HPDE6-E6E7 (cell line): ENCODE measurements at regions not wholly inside any gene's neighbourhood (a gene's known extent, or its start where the extent isn't known, plus 50 kb on each side); places are given as distances from the start of the nearest gene placed in this dataset.
"Not testable (repeated sequence)": the region's sequence is repeated elsewhere in the genome, so short reads cannot be mapped to it uniquely, and the experiment has no call there.

ENCODE experiments used
- DNase-seq: peaks from one replicate; pipeline ENCODE4 v3.0.0; 2011; ENCODE audit warnings: missing footprints; ENCODE audit errors: extremely low spot score

GRCh38 chr6:90678049-90678779 lies 91.3 kb upstream of the MAP3K7 start:
- no peak for DNase-seq

GRCh38 chr6:90677440-90677839 lies 90.6 kb upstream of the MAP3K7 start:
- DNase-seq: no peak

- no peak for DNase-seq
These were observed 89.8 kb upstream of the MAP3K7 start for GRCh38 chr6:90676516-90677300.

GRCh38 chr6:90675107-90675506 lies 88.2 kb upstream of the MAP3K7 start:
- not testable (repeated sequence) for DNase-seq

GRCh38 chr6:90674077-90674476 lies 87.2 kb upstream of the MAP3K7 start:
- DNase-seq: not testable (repeated sequence)

- no peak for DNase-seq
These were observed 83.0 kb upstream of the MAP3K7 start for GRCh38 chr6:90669846-90670245.

- DNase-seq: no peak
These were observed 82.5 kb upstream of the MAP3K7 start for GRCh38 chr6:90669420-90669819.

- no peak for DNase-seq
These were observed 81.3 kb upstream of the MAP3K7 start for GRCh38 chr6:90668141-90668540.

GRCh38 chr6:90663873-90664272 lies 77.0 kb upstream of the MAP3K7 start:
- no peak for DNase-seq

GRCh38 chr6:90663106-90663505 lies 76.2 kb upstream of the MAP3K7 start:
- no peak for DNase-seq

- DNase-seq: no peak
These were observed 74.1 kb upstream of the MAP3K7 start for GRCh38 chr6:90660931-90661330.

GRCh38 chr6:90658497-90658896 lies 71.6 kb upstream of the MAP3K7 start:
- no peak for DNase-seq

GRCh38 chr6:90656325-90656724 lies 69.5 kb upstream of the MAP3K7 start:
- no peak for DNase-seq

GRCh38 chr6:90654806-90655205 lies 67.9 kb upstream of the MAP3K7 start:
- no peak for DNase-seq

GRCh38 chr6:90654166-90654565 lies 67.3 kb upstream of the MAP3K7 start:
- DNase-seq: no peak

- DNase-seq: no peak
These were observed 66.9 kb upstream of the MAP3K7 start for GRCh38 chr6:90653750-90654149.

- DNase-seq: no peak
These were observed 63.4 kb upstream of the MAP3K7 start for GRCh38 chr6:90650041-90650940.

- DNase-seq: no peak
These were observed 62.0 kb upstream of the MAP3K7 start for GRCh38 chr6:90648873-90649272.

- DNase-seq: peak; percentile 7
These were observed 60.1 kb upstream of the MAP3K7 start for GRCh38 chr6:90646940-90647339.

- DNase-seq: no peak
These were observed 58.8 kb upstream of the MAP3K7 start for GRCh38 chr6:90645634-90646033.

- DNase-seq: no peak
These were observed 57.6 kb upstream of the MAP3K7 start for GRCh38 chr6:90644492-90644891.

- no peak for DNase-seq
These were observed 56.5 kb upstream of the MAP3K7 start for GRCh38 chr6:90643381-90643780.
